Breast epithelium (tissue), 4 donors: ENCODE measurements at regions not wholly inside any gene's neighbourhood (a gene's known extent, or its start where the extent isn't known, plus 50 kb on each side); places are given as distances from the start of the nearest gene placed in this dataset.

Source experiments
- DNase-seq, 2 donors: peaks; one replicate each; pipeline ENCODE4 v3.0.0-alpha.2; 2019; ENCODE audit warnings: low spot score in 2 of 2
- H3K27ac ChIP-seq, 2 donors: fragments of 200-600 bp; sonication (generic) in 1 of 2; one replicate each; pipeline ENCODE4 v1.5.1; 2016 to 2019; ENCODE audit warnings: mild to moderate bottlenecking in 1 of 2
- H3K27me3 ChIP-seq, 2 donors: fragments of 200-600 bp; sonication (generic) in 1 of 2; one replicate each; pipeline versions ENCODE4 v1.5.1 to v1.6.0; 2017 to 2019; ENCODE audit warnings: control low read depth in 1 of 2, mild to moderate bottlenecking in 1 of 2
- H3K36me3 ChIP-seq: fragments of 200-600 bp; one replicate; pipeline ENCODE4 v1.5.1; 2019
- H3K4me1 ChIP-seq, 2 donors: fragments of 200-600 bp; sonication (generic); one replicate each; pipeline ENCODE4 v1.5.1; 2016 to 2019; ENCODE audit warnings: control low read depth in 1 of 2
- H3K4me3 ChIP-seq, 3 donors: fragments of 200-600 bp; sonication (generic); 1 replicate in 2 of 3; 2 replicates in 1 of 3; pipeline ENCODE4 v1.5.1; 2016 to 2019; ENCODE audit warnings: mild to moderate bottlenecking in 3 of 3, moderate library complexity in 2 of 3
- H3K9me3 ChIP-seq, 2 donors: fragments of 200-600 bp; sonication (generic) in 1 of 2; one replicate each; pipeline ENCODE4 v1.5.1; 2016 to 2019; ENCODE audit warnings: control low read depth in 1 of 2
- CTCF ChIP-seq, 3 donors: fragments of 450-650 bp; IDR thresholded peaks; one replicate each; pipeline ENCODE4 v1.5.1; 2016 to 2017; ENCODE audit warnings: antibody characterized with exemption in 3 of 3, mild to moderate bottlenecking in 3 of 3, moderate library complexity in 3 of 3
- POLR2A ChIP-seq: fragments of 450-650 bp; IDR thresholded peaks from one replicate; pipeline ENCODE4 v1.6.1; 2016; ENCODE audit warnings: antibody characterized with exemption, mild to moderate bottlenecking, moderate library complexity
- POLR2AphosphoS5 ChIP-seq, 3 donors: sonication (generic); formaldehyde crosslinking; IDR thresholded peaks; one replicate each; pipeline ENCODE4 v1.6.1; 2017; ENCODE audit warnings: antibody characterized with exemption in 3 of 3
- intact Hi-C: fragments of 100-400 bp; cut with DNase I; formaldehyde crosslinking; loops from one replicate; pipeline ENCODE4 v1.15.1; 2023; ENCODE audit warnings: low total_unique reads

- no peaks in the 10 kb centered on the region for H3K27me3 ChIP-seq
- no peak overlapping the region for H3K27ac ChIP-seq
- no peak overlapping the region for H3K4me3 ChIP-seq
- intact Hi-C loops: no loop called here
- DNase-seq: no peak
- H3K36me3 ChIP-seq: no peaks in the 10 kb centered on the region
- H3K4me1 ChIP-seq: peaks cover 0 to 3% of the 10 kb centered on the region in 2 donors
- TF ChIP-seq CTCF (IDR thresholded peaks at IDR 0.05) (no peak), POLR2A (no peak), POLR2AphosphoS5 (IDR thresholded peaks at IDR 0.05) (no peak)
- no peaks in the 10 kb centered on the region for H3K9me3 ChIP-seq
Observed at GRCh38 chr9:81082221-81082620, 607.1 kb downstream of the TLE1 start.

GRCh38 chr9:81080900-81081299, 608.4 kb downstream of the TLE1 start:
- H3K9me3 ChIP-seq: no peaks in the 10 kb centered on the region
- no peak overlapping the region for H3K4me3 ChIP-seq
- H3K27me3 ChIP-seq: no peaks in the 10 kb centered on the region
- no peak for DNase-seq
- peaks cover 0 to 3% of the 10 kb centered on the region in 2 donors for H3K4me1 ChIP-seq
- no peaks in the 10 kb centered on the region for H3K36me3 ChIP-seq
- intact Hi-C loops: no loop called here
- no peak overlapping the region for H3K27ac ChIP-seq
- TF ChIP-seq POLR2AphosphoS5 (IDR thresholded peaks at IDR 0.05) (no peak), CTCF (IDR thresholded peaks at IDR 0.05) (no peak), POLR2A (no peak)

- Histone ChIP-seq H3K27ac (no peak overlapping the region), H3K27me3 (no peaks in the 10 kb centered on the region), H3K36me3 (no peaks in the 10 kb centered on the region), H3K4me1 (peaks cover 0 to 3% of the 10 kb centered on the region in 2 donors), H3K9me3 (no peaks in the 10 kb centered on the region), H3K4me3 (no peak overlapping the region)
- intact Hi-C loops: no loop called here
- no peak for DNase-seq
- TF ChIP-seq POLR2A (no peak), CTCF (IDR thresholded peaks at IDR 0.05) (no peak), POLR2AphosphoS5 (IDR thresholded peaks at IDR 0.05) (no peak)
Observed at GRCh38 chr9:81080185-81080584, 609.2 kb downstream of the TLE1 start.

GRCh38 chr9:81079055-81079454, 610.3 kb downstream of the TLE1 start:
- Histone ChIP-seq H3K36me3 (no peaks in the 10 kb centered on the region), H3K27ac (no peak overlapping the region), H3K9me3 (no peaks in the 10 kb centered on the region), H3K4me1 (peaks cover 0 to 3% of the 10 kb centered on the region in 2 donors), H3K27me3 (no peaks in the 10 kb centered on the region), H3K4me3 (no peak overlapping the region)
- TF ChIP-seq POLR2A (no peak), POLR2AphosphoS5 (IDR thresholded peaks at IDR 0.05) (no peak), CTCF (IDR thresholded peaks at IDR 0.05) (no peak)
- DNase-seq: no peak
- intact Hi-C loops: no loop called here

GRCh38 chr9:81078555-81078954, 610.8 kb downstream of the TLE1 start:
- TF ChIP-seq CTCF (IDR thresholded peaks at IDR 0.05) (no peak), POLR2A (no peak), POLR2AphosphoS5 (IDR thresholded peaks at IDR 0.05) (no peak)
- no peaks in the 10 kb centered on the region for H3K36me3 ChIP-seq
- no peak for DNase-seq
- no peak overlapping the region for H3K4me3 ChIP-seq
- intact Hi-C loops: no loop called here
- no peaks in the 10 kb centered on the region for H3K9me3 ChIP-seq
- H3K27me3 ChIP-seq: no peaks in the 10 kb centered on the region
- H3K27ac ChIP-seq: no peak overlapping the region
- H3K4me1 ChIP-seq: peaks cover 0 to 3% of the 10 kb centered on the region in 2 donors
